Cerebellar cortex (tissue), 1 donor: ENCODE measurements at regions not wholly inside any gene's neighbourhood (a gene's known extent, or its start where the extent isn't known, plus 50 kb on each side); places are given as distances from the start of the nearest gene placed in this dataset.
A peak's percentile ranks its signal among the peaks of the same experiment; 100 is the strongest.
"Not testable (repeated sequence)": the region's sequence is repeated elsewhere in the genome, so short reads cannot be mapped to it uniquely, and the experiment has no call there.

ENCODE experiments used
- DNase-seq: peaks from one replicate; pipeline ENCODE4 v3.0.0-alpha.2; 2015; ENCODE audit warnings: low spot score

GRCh38 chr4:160347197-160347596 is 1244.3 kb downstream of the RAPGEF2 start:
- no peak for DNase-seq

- no peak for DNase-seq
These were observed 1248.1 kb downstream of the RAPGEF2 start for GRCh38 chr4:160350944-160351343.

- no peak for DNase-seq
These were observed 1249.8 kb downstream of the RAPGEF2 start for GRCh38 chr4:160352637-160353036.

- no peak for DNase-seq
These were observed 1250.7 kb downstream of the RAPGEF2 start for GRCh38 chr4:160353548-160353947.

- DNase-seq, result no peak
These were observed 1259.6 kb downstream of the RAPGEF2 start for GRCh38 chr4:160362478-160362877.

- no peak for DNase-seq
These were observed 1261.3 kb downstream of the RAPGEF2 start for GRCh38 chr4:160364217-160364616.

GRCh38 chr4:160364665-160365064 is 1261.8 kb downstream of the RAPGEF2 start:
- DNase-seq, result not testable (repeated sequence)

GRCh38 chr4:160365383-160365782 is 1262.5 kb downstream of the RAPGEF2 start:
- not testable (repeated sequence) for DNase-seq

- no peak for DNase-seq
These were observed 1267.2 kb downstream of the RAPGEF2 start for GRCh38 chr4:160370046-160370445.

GRCh38 chr4:160371446-160371845 is 1268.6 kb downstream of the RAPGEF2 start:
- no peak for DNase-seq

GRCh38 chr4:160372390-160372789 is 1269.5 kb downstream of the RAPGEF2 start:
- no peak for DNase-seq

- DNase-seq, result no peak
These were observed 1271.0 kb downstream of the RAPGEF2 start for GRCh38 chr4:160373911-160374310.

GRCh38 chr4:160375772-160376452 is 1273.0 kb downstream of the RAPGEF2 start:
- DNase-seq, result no peak

- no peak for DNase-seq
These were observed 1284.0 kb downstream of the RAPGEF2 start for GRCh38 chr4:160386846-160387245.

- DNase-seq, result no peak
These were observed 1296.9 kb downstream of the RAPGEF2 start for GRCh38 chr4:160399826-160400225.

- DNase-seq, result peak; percentile 98
These were observed 1300.2 kb downstream of the RAPGEF2 start for GRCh38 chr4:160403081-160403480.

GRCh38 chr4:160406263-160406825 is 1303.5 kb downstream of the RAPGEF2 start:
- peak; percentile 98 for DNase-seq

- peak; percentile 92 for DNase-seq
These were observed 1311.6 kb downstream of the RAPGEF2 start for GRCh38 chr4:160414496-160414895.

- no peak for DNase-seq
These were observed 1321.1 kb downstream of the RAPGEF2 start for GRCh38 chr4:160423879-160424451.

- DNase-seq, result no peak
These were observed 1323.4 kb downstream of the RAPGEF2 start for GRCh38 chr4:160426233-160426632.

- DNase-seq, result peak; percentile 95
These were observed 1348.0 kb downstream of the RAPGEF2 start for GRCh38 chr4:160450876-160451275.

- DNase-seq, result not testable (repeated sequence)
These were observed 1379.1 kb downstream of the RAPGEF2 start for GRCh38 chr4:160481696-160482690.
